Calu3 (cell line): ENCODE measurements at regions not wholly inside any gene's neighbourhood (a gene's known extent, or its start where the extent isn't known, plus 50 kb on each side); places are given as distances from the start of the nearest gene placed in this dataset.

Experiments used
- BruUV-seq: library from RNA; stranded (reverse); fragments of 400-500 nt; replicated peaks from 2 replicates; lab custom pipeline; 2021; lab: Mats Ljungman, UMichigan
- CTCF ChIA-PET: fragments of 300-600 bp; sonication (Branson Sonifier 250); formaldehyde crosslinking; loops from one replicate; lab custom pipeline; 2022; ENCODE audit warnings: antibody characterized with exemption; lab: Charles Lee
- DNase-seq: peaks from one replicate; pipeline ENCODE4 v3.0.0; 2022
- H3K27ac Mint-ChIP-seq: one replicate; pipeline ENCODE4 v1.8.0; 2022; ENCODE audit warnings: mixed read lengths; ENCODE audit not compliant: unreplicated experiment
- H3K27me3 Mint-ChIP-seq: one replicate; pipeline ENCODE4 v1.8.0; 2022; ENCODE audit warnings: mixed read lengths; ENCODE audit not compliant: unreplicated experiment
- H3K36me3 Mint-ChIP-seq: one replicate; pipeline ENCODE4 v1.8.0; 2022; ENCODE audit warnings: mild to moderate bottlenecking, moderate library complexity, mixed read lengths; ENCODE audit not compliant: insufficient read depth, unreplicated experiment
- H3K4me1 Mint-ChIP-seq: one replicate; pipeline ENCODE4 v1.8.0; 2022; ENCODE audit warnings: mild to moderate bottlenecking, low read depth, mixed read lengths; ENCODE audit not compliant: unreplicated experiment
- H3K4me3 Mint-ChIP-seq: one replicate; pipeline ENCODE4 v1.8.0; 2022; ENCODE audit warnings: mild to moderate bottlenecking, low read depth, moderate library complexity, mixed read lengths; ENCODE audit not compliant: unreplicated experiment
- H3K9me3 Mint-ChIP-seq: one replicate; pipeline ENCODE4 v1.8.0; 2022; ENCODE audit warnings: low read depth, mixed read lengths; ENCODE audit not compliant: unreplicated experiment
- intact Hi-C: fragments of 100-400 bp; cut with micrococcal nuclease; formaldehyde crosslinking; loops from one replicate; pipeline ENCODE4 v1.10.0; 2022; ENCODE audit not compliant: unreplicated experiment
- TF ChIP-seq, protein P1 (sequence below): fragments of 200-600 bp; IDR thresholded peaks from one replicate; pipeline ENCODE4 v1.8.0; 2022; ENCODE audit warnings: antibody characterized with exemption; ENCODE audit not compliant: unreplicated experiment

DNA sequence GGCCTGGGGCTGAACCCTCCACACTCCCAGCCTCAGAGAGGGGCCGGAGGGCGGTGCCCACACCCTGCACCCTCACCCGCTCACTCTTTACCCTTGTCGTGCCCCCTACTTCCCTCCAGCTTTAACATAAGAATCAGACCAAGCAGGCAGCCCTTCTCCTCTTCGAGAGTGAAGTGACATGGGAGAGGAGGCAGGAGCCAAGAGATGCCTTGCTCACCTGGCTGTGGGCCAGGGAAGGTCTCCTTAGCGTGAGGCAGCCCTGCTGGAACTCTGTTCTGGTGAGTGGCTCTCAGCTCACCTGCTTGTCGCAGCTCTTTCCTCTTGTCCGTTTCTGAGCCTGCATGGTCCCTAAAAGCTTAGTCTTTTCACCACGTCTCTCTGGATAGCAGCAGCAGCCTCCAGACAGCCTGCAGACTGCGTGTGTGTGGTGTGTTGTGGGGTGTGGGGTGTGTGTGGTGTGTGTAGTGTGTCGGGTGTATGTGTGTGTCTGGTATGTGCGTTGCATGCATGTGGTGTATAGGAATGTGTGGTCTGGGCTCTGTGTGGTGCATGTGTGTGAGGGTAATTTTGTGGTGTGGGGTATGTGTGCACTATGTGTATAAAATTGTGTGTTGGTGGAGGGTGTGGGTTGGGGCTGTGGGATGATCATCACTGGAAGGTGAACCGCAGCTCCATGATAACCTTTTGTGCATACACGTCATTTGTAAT, 86.7 kb downstream of the CCDC185 start:
- DNase-seq, result no peak
- H3K9me3 Mint-ChIP-seq, result no peaks in the 10 kb centered on the region
- H3K4me1 Mint-ChIP-seq, result no peaks in the 10 kb centered on the region
- no TSS peak for BruUV-seq
- H3K27ac Mint-ChIP-seq, result no peak overlapping the region
- TF ChIP-seq, protein P1, sequence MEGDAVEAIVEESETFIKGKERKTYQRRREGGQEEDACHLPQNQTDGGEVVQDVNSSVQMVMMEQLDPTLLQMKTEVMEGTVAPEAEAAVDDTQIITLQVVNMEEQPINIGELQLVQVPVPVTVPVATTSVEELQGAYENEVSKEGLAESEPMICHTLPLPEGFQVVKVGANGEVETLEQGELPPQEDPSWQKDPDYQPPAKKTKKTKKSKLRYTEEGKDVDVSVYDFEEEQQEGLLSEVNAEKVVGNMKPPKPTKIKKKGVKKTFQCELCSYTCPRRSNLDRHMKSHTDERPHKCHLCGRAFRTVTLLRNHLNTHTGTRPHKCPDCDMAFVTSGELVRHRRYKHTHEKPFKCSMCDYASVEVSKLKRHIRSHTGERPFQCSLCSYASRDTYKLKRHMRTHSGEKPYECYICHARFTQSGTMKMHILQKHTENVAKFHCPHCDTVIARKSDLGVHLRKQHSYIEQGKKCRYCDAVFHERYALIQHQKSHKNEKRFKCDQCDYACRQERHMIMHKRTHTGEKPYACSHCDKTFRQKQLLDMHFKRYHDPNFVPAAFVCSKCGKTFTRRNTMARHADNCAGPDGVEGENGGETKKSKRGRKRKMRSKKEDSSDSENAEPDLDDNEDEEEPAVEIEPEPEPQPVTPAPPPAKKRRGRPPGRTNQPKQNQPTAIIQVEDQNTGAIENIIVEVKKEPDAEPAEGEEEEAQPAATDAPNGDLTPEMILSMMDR, result no peak
- peaks cover 100% of the 10 kb centered on the region for H3K27me3 Mint-ChIP-seq
- no peak overlapping the region for H3K4me3 Mint-ChIP-seq
- CTCF ChIA-PET, result interaction anchor here (0.5 to 1.1 kb wide), 4 partner anchors 16 to 859 kb away, joined by 3 to 4 read pairs (median 3); no protein-coding TSS in a partner anchor
- H3K36me3 Mint-ChIP-seq, result no peaks in the 10 kb centered on the region
- intact Hi-C loops, result no loop called here

DNA sequence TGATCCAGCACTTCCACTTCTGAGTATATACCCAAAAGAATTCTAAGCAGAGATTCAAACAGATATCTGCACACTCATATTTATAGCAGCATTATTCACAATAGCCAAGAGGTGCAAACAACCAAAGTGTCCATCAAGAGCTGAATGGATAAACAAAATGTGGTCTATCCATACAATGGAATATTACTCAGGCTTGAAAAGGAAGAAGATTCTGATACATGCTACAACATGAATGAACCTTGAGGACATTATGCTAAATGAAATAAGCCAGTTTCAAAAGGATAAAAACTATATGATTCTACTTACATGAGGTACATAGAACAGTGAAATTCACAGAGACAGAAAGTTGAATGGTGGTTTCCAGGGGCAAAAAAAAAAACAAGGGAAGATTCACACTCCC, 88.9 kb downstream of the CCDC185 start:
- BruUV-seq, result no TSS peak
- DNase-seq, result no peak
- H3K9me3 Mint-ChIP-seq, result no peaks in the 10 kb centered on the region
- CTCF ChIA-PET, result interaction anchor here (0.6 kb wide), 1 partner anchor 198 kb away, joined by 3 read pairs; no protein-coding TSS in a partner anchor
- H3K27me3 Mint-ChIP-seq, result peaks cover 98% of the 10 kb centered on the region
- no peaks in the 10 kb centered on the region for H3K4me1 Mint-ChIP-seq
- TF ChIP-seq, protein P1, result no peak
- H3K4me3 Mint-ChIP-seq, result no peak overlapping the region
- intact Hi-C loops, result no loop called here
- no peak overlapping the region for H3K27ac Mint-ChIP-seq
- H3K36me3 Mint-ChIP-seq, result no peaks in the 10 kb centered on the region

DNA sequence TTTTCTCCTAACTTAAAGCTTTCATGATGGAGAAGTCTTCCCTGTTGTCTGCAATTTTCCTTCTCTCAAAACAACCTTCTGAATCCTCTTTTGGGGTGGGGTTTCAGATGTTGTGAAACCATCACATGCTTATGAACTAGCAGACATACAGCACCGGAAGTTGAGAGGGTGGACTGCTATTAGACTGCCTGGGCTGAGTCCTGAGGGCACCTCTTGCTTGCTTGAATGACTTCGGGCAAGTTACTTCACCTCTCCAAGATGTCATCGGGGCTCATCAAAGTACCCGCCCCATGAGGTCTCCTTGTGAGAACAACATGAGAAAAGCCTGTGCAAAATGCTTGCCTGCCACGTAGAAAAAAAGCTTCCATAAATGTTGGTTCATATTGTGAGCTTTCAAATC, 89.6 kb downstream of the CCDC185 start:
- DNase-seq, result no peak
- H3K9me3 Mint-ChIP-seq, result no peaks in the 10 kb centered on the region
- no TSS peak for BruUV-seq
- intact Hi-C loops, result no loop called here
- no peaks in the 10 kb centered on the region for H3K4me1 Mint-ChIP-seq
- H3K36me3 Mint-ChIP-seq, result no peaks in the 10 kb centered on the region
- H3K27me3 Mint-ChIP-seq, result peaks cover 98% of the 10 kb centered on the region
- CTCF ChIA-PET, result interaction anchor here (0.7 kb wide), 1 partner anchor 15 kb away, joined by 4 read pairs; no protein-coding TSS in a partner anchor
- TF ChIP-seq, protein P1, result no peak
- H3K4me3 Mint-ChIP-seq, result no peak overlapping the region
- H3K27ac Mint-ChIP-seq, result no peak overlapping the region

DNA sequence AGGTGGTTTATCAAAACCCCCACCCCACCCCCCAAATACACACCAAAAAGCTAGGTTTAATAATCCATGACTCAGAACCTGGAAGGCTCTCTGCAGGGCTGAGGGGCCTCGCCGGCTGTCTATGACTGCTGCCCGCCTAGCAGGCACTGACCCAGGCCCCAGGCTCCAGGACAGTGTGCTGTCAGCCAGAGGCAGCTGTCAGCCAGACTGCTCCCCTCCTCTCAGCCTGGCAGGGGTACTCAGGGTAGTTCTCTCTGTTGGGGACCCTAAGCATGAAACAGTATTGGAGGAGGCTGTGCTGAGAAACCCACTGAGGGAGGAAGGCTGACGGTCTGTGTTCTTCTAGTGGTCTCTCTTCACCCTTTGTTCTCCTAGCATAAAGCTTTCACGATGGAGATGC, 90.3 kb downstream of the CCDC185 start:
- peaks cover 98% of the 10 kb centered on the region for H3K27me3 Mint-ChIP-seq
- H3K4me3 Mint-ChIP-seq, result no peak overlapping the region
- H3K36me3 Mint-ChIP-seq, result no peaks in the 10 kb centered on the region
- H3K27ac Mint-ChIP-seq, result no peak overlapping the region
- TF ChIP-seq, protein P1, result no peak
- no peak for DNase-seq
- H3K4me1 Mint-ChIP-seq, result no peaks in the 10 kb centered on the region
- CTCF ChIA-PET, result interaction anchor here (0.6 to 0.7 kb wide), 3 partner anchors 16 to 173 kb away, joined by 4 to 5 read pairs (median 4); no protein-coding TSS in a partner anchor
- BruUV-seq, result no TSS peak
- H3K9me3 Mint-ChIP-seq, result no peaks in the 10 kb centered on the region
- intact Hi-C loops, result no loop called here
